ENCODE measurements at regions not wholly inside any gene's neighbourhood (a gene's known extent, or its start where the extent isn't known, plus 50 kb on each side); places are given as distances from the start of the nearest gene placed in this dataset.

GRCh38 chr9:99326917-99327189, 104.8 kb downstream of the SEC61B start:
- no peak for TF ChIP-seq CTCF (IDR thresholded peaks at IDR 0.05)
- TF ChIP-seq POLR2A (IDR thresholded peaks at IDR 0.05), result no peak
- no peak for TF ChIP-seq POLR2AphosphoS5 (IDR thresholded peaks at IDR 0.05)
- no peak for TF ChIP-seq EP300 (IDR thresholded peaks at IDR 0.05)
- Histone ChIP-seq H3K36me3 (no peaks in the 10 kb centered on the region), H3K4me3 (no peak overlapping the region), H3K27ac (no peak overlapping the region), H3K4me1 (no peaks in the 10 kb centered on the region), H3K27me3 (no peaks in the 10 kb centered on the region), H3K9me3 (no peaks in the 10 kb centered on the region)
- WGBS, 2 donors, result 83 to 93% methylated on average over 3 of the region's 3 CpGs
- no peak for DNase-seq
- ATAC-seq (ENCODE audit: low FRiP score in 2 of 2), result no peak

GRCh38 chr9:99327667-99328066, 105.6 kb downstream of the SEC61B start:
- 79 to 89% methylated on average over 3 of the region's 3 CpGs for WGBS, 2 donors
- ATAC-seq (ENCODE audit: low FRiP score in 2 of 2) (no peak), DNase-seq (no peak)
- no peaks in the 10 kb centered on the region for H3K36me3 ChIP-seq
- no peak for TF ChIP-seq POLR2AphosphoS5 (IDR thresholded peaks at IDR 0.05)
- no peak for TF ChIP-seq EP300 (IDR thresholded peaks at IDR 0.05)
- TF ChIP-seq CTCF (IDR thresholded peaks at IDR 0.05), result no peak
- TF ChIP-seq POLR2A (IDR thresholded peaks at IDR 0.05), result no peak
- no peaks in the 10 kb centered on the region for H3K27me3 ChIP-seq
- no peak overlapping the region for H3K4me3 ChIP-seq
- H3K27ac ChIP-seq, result no peak overlapping the region
- H3K4me1 ChIP-seq, result no peaks in the 10 kb centered on the region
- no peaks in the 10 kb centered on the region for H3K9me3 ChIP-seq

- TF ChIP-seq POLR2AphosphoS5 (IDR thresholded peaks at IDR 0.05), result no peak
- no peak for TF ChIP-seq CTCF (IDR thresholded peaks at IDR 0.05)
- no peak for TF ChIP-seq POLR2A (IDR thresholded peaks at IDR 0.05)
- TF ChIP-seq EP300 (IDR thresholded peaks at IDR 0.05), result no peak
- ATAC-seq (ENCODE audit: low FRiP score in 2 of 2), result no peak
- Histone ChIP-seq H3K36me3 (no peaks in the 10 kb centered on the region), H3K4me3 (no peak overlapping the region), H3K4me1 (no peaks in the 10 kb centered on the region), H3K9me3 (no peaks in the 10 kb centered on the region), H3K27me3 (no peaks in the 10 kb centered on the region), H3K27ac (no peak overlapping the region)
- 65 to 71% methylated on average over 4 of the region's 4 CpGs for WGBS, 2 donors
- DNase-seq, result no peak
These were observed 113.2 kb downstream of the SEC61B start for GRCh38 chr9:99335280-99335679.

GRCh38 chr9:99336005-99336404, 113.9 kb downstream of the SEC61B start:
- ATAC-seq (ENCODE audit: low FRiP score in 2 of 2) (no peak), DNase-seq (no peak)
- Histone ChIP-seq H3K4me1 (no peaks in the 10 kb centered on the region), H3K9me3 (no peaks in the 10 kb centered on the region), H3K27me3 (no peaks in the 10 kb centered on the region), H3K36me3 (no peaks in the 10 kb centered on the region), H3K4me3 (no peak overlapping the region), H3K27ac (no peak overlapping the region)
- WGBS, 2 donors, result 62 to 64% methylated on average over 3 of the region's 3 CpGs
- TF ChIP-seq POLR2A (IDR thresholded peaks at IDR 0.05) (no peak), POLR2AphosphoS5 (IDR thresholded peaks at IDR 0.05) (no peak), CTCF (IDR thresholded peaks at IDR 0.05) (no peak), EP300 (IDR thresholded peaks at IDR 0.05) (no peak)

GRCh38 chr9:99336531-99336930, 114.4 kb downstream of the SEC61B start:
- Histone ChIP-seq H3K4me3 (no peak overlapping the region), H3K27me3 (no peaks in the 10 kb centered on the region), H3K36me3 (no peaks in the 10 kb centered on the region), H3K9me3 (no peaks in the 10 kb centered on the region), H3K4me1 (no peaks in the 10 kb centered on the region), H3K27ac (no peak overlapping the region)
- DNase-seq (no peak), ATAC-seq (ENCODE audit: low FRiP score in 2 of 2) (no peak)
- TF ChIP-seq CTCF (IDR thresholded peaks at IDR 0.05) (no peak), POLR2AphosphoS5 (IDR thresholded peaks at IDR 0.05) (no peak), POLR2A (IDR thresholded peaks at IDR 0.05) (no peak), EP300 (IDR thresholded peaks at IDR 0.05) (no peak)
- 89 to 93% methylated on average over 1 of the region's 1 CpG for WGBS, 2 donors

Measured in upper lobe of left lung (tissue), 6 donors.